HEK293T (cell line): ENCODE measurements at regions not wholly inside any gene's neighbourhood (a gene's known extent, or its start where the extent isn't known, plus 50 kb on each side); places are given as distances from the start of the nearest gene placed in this dataset.

Experiments used
- CTCF ChIA-PET: fragments of 350-600 bp; formaldehyde crosslinking; extraction: SDS; loops from one replicate; lab custom pipeline; 2021; ENCODE audit warnings: antibody characterized with exemption, inconsistent platforms; lab: Yijun Ruan, JAX
- POLR2A ChIA-PET: fragments of 350-600 bp; formaldehyde crosslinking; extraction: SDS; loops from one replicate; lab custom pipeline; 2020; ENCODE audit warnings: antibody characterized with exemption, inconsistent platforms; lab: Yijun Ruan, JAX
- DNase-seq: peaks from one replicate; pipeline ENCODE4 v3.0.0; 2012; ENCODE audit warnings: mixed read lengths; ENCODE audit errors: extremely low spot score
- ARNT ChIP-seq: fragments of 450-650 bp; IDR thresholded peaks from 2 replicates; pipeline ENCODE4 v1.6.1; 2017; ENCODE audit warnings: mild to moderate bottlenecking
- BHLHE40 ChIP-seq: fragments of 450-650 bp; IDR thresholded peaks from 2 replicates; pipeline ENCODE4 v1.6.1; 2016; ENCODE audit warnings: mild to moderate bottlenecking, moderate library complexity, borderline replicate concordance
- CTBP1 ChIP-seq: fragments of 450-650 bp; IDR thresholded peaks from 2 replicates; pipeline ENCODE4 v1.6.1; 2016; ENCODE audit warnings: borderline replicate concordance
- ELF4 ChIP-seq: fragments of 450-650 bp; IDR thresholded peaks from 2 replicates; pipeline ENCODE4 v1.6.1; 2017; ENCODE audit warnings: antibody characterized with exemption
- FOXA1 ChIP-seq: fragments of 450-650 bp; IDR thresholded peaks from 2 replicates; pipeline ENCODE4 v1.6.1; 2016; ENCODE audit warnings: mild to moderate bottlenecking
- FOXK2 ChIP-seq: fragments of 450-650 bp; IDR thresholded peaks from 2 replicates; pipeline ENCODE4 v1.6.1; 2016; ENCODE audit warnings: mild to moderate bottlenecking
- FOXM1 ChIP-seq: fragments of 450-650 bp; IDR thresholded peaks from 2 replicates; pipeline ENCODE4 v1.6.1; 2017; ENCODE audit warnings: mild to moderate bottlenecking, borderline replicate concordance
- HDGF ChIP-seq: fragments of 450-650 bp; IDR thresholded peaks from 2 replicates; pipeline ENCODE4 v1.6.1; 2017; ENCODE audit warnings: antibody characterized with exemption, borderline replicate concordance
- L3MBTL2 ChIP-seq: fragments of 450-650 bp; conservative IDR thresholded peaks from 2 replicates; pipeline ENCODE4 v1.6.1; 2016; ENCODE audit warnings: mild to moderate bottlenecking
- LEF1 ChIP-seq: fragments of 450-650 bp; IDR thresholded peaks from 2 replicates; pipeline ENCODE4 v1.6.1; 2017; ENCODE audit warnings: mild to moderate bottlenecking, borderline replicate concordance
- NFRKB ChIP-seq: fragments of 450-650 bp; IDR thresholded peaks from 2 replicates; pipeline ENCODE4 v1.6.1; 2016; ENCODE audit warnings: mild to moderate bottlenecking, moderate library complexity
- PKNOX1 ChIP-seq: fragments of 450-650 bp; IDR thresholded peaks from 2 replicates; pipeline ENCODE4 v1.6.1; 2016
- SP1 ChIP-seq: fragments of 450-650 bp; IDR thresholded peaks from 2 replicates; pipeline ENCODE4 v1.6.1; 2017
- SUZ12 ChIP-seq: fragments of 450-650 bp; IDR thresholded peaks from 2 replicates; pipeline ENCODE4 v1.6.1; 2016; ENCODE audit warnings: mild to moderate bottlenecking
- TARDBP ChIP-seq: fragments of 450-650 bp; IDR thresholded peaks from 2 replicates; pipeline ENCODE4 v1.6.1; 2016
- ZNF384 ChIP-seq: fragments of 450-650 bp; IDR thresholded peaks from 2 replicates; pipeline ENCODE4 v1.6.1; 2016

DNA sequence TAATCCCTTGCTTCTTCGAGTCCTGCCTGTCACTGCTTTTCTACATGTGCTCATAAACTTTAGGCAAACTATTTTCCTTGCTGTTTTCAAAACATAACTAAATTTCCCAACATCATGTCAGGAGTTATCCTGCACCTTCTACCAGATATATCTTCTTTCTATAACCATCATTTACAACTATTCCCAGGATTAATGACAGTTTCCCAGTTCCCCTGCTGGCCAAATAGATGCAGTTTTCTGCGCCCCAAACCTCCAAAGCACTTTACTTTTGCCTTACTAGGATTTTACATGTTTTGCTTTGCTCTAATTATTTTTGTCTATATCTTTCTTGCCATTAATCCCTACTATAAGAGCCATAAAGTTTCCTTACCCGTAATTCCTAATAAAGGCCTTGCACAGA lies 122.5 kb downstream of the GLUL start:
- ChIA-PET CTCF (no interaction called here), POLR2A (no interaction called here)
- TF ChIP-seq LEF1 (no peak), ELF4 (no peak), CTBP1 (no peak), HDGF (no peak), TARDBP (no peak), NFRKB (no peak), FOXM1 (no peak), L3MBTL2 (no peak), ARNT (no peak), BHLHE40 (no peak), ZNF384 (no peak), FOXK2 (no peak), PKNOX1 (no peak), FOXA1 (no peak), SUZ12 (no peak)
- DNase-seq = no peak

DNA sequence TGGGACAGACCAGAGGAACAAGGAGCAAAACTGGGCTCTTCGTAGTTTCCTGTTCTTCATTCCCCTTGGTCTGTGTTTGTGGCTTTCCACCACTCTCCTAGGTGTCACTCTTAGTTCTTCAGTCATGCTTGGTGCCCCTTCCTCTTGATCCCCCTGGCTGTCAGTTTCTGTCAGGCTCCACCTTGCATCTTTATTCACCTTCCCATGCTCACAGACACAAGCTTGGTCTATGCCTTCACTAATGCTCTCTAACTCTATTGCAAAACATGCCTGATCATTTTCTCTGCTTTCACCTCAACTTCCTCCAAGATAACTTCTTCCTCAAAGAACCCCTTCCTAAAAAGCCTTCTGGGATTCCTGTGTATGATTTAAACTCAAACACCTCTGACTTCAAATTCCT lies 122.9 kb downstream of the GLUL start:
- POLR2A ChIA-PET = no interaction called here
- DNase-seq = no peak
- CTCF ChIA-PET = no interaction called here
- TF ChIP-seq SP1 (no peak), FOXK2 (no peak), BHLHE40 (no peak), CTBP1 (no peak), ELF4 (no peak), TARDBP (no peak), FOXA1 (no peak), NFRKB (no peak), LEF1 (no peak), SUZ12 (no peak), L3MBTL2 (no peak), HDGF (no peak), PKNOX1 (no peak), ARNT (no peak), ZNF384 (no peak), FOXM1 (no peak)

GRCh38 chr1:182264185-182264584 lies 127.4 kb downstream of the GLUL start:
- TF ChIP-seq L3MBTL2 (no peak), SP1 (no peak), HDGF (no peak), ZNF384 (no peak), CTBP1 (no peak), PKNOX1 (no peak), SUZ12 (no peak), NFRKB (no peak), FOXM1 (no peak), LEF1 (no peak), BHLHE40 (no peak), FOXK2 (no peak), FOXA1 (no peak), ELF4 (no peak), ARNT (no peak), TARDBP (no peak)
- DNase-seq = no peak
- CTCF ChIA-PET = no interaction called here
- POLR2A ChIA-PET = no interaction called here

- ChIA-PET CTCF (no interaction called here), POLR2A (no interaction called here)
- TF ChIP-seq FOXA1 (no peak), HDGF (no peak), TARDBP (no peak), ELF4 (no peak), BHLHE40 (no peak), SP1 (no peak), FOXK2 (no peak), CTBP1 (no peak), NFRKB (no peak), ZNF384 (no peak), FOXM1 (no peak), L3MBTL2 (no peak), LEF1 (no peak), ARNT (no peak), SUZ12 (no peak), PKNOX1 (no peak)
- DNase-seq = no peak
These were observed 127.9 kb downstream of the GLUL start for GRCh38 chr1:182263706-182264105.

GRCh38 chr1:182262425-182262824 lies 129.2 kb downstream of the GLUL start:
- ChIA-PET POLR2A (no interaction called here), CTCF (no interaction called here)
- TF ChIP-seq L3MBTL2 (no peak), FOXK2 (no peak), BHLHE40 (no peak), TARDBP (no peak)
- DNase-seq = no peak
